ENCODE measurements at regions not wholly inside any gene's neighbourhood (a gene's known extent, or its start where the extent isn't known, plus 50 kb on each side); places are given as distances from the start of the nearest gene placed in this dataset.

GRCh38 chr16:73873643-73874042 lies 423.0 kb upstream of the PSMD7 start:
- Histone ChIP-seq H3K9me3 (ENCODE audit: control insufficient read depth, insufficient read depth, low read length) (no peaks in the 10 kb centered on the region), H2BK20ac (ENCODE audit: low read depth, low read length) (no peak overlapping the region), H3K36me3 (ENCODE audit: control insufficient read depth, insufficient read depth, low read length) (no peaks in the 10 kb centered on the region), H4K20me1 (ENCODE audit: insufficient read depth, low read length) (no peaks in the 10 kb centered on the region), H3K4me2 (ENCODE audit: low read depth, low read length) (no peak overlapping the region), H2AFZ (replicated peaks; ENCODE audit: low read length, poor library complexity) (no peak overlapping the region), H3K4ac (ENCODE audit: low read depth, low read length) (no peak overlapping the region), H4K91ac (ENCODE audit: insufficient read depth, low read depth, low read length) (no peak overlapping the region), H3K9me1 (ENCODE audit: insufficient read depth, low read length) (no peaks in the 10 kb centered on the region), H3K79me1 (ENCODE audit: low read depth in 1 of 2, low read length in 2 of 2) (no peaks in the 10 kb centered on the region), H3K27me3 (ENCODE audit: control insufficient read depth, insufficient read depth, low read length) (no peaks in the 10 kb centered on the region), H3K23ac (ENCODE audit: low read depth, low read length) (no peak overlapping the region), H2BK5ac (ENCODE audit: low read depth, low read length, poor library complexity, severe bottlenecking) (no peak overlapping the region), H2AK9ac (replicated peaks; ENCODE audit: low read depth, low read length, poor library complexity) (no peak overlapping the region), H4K5ac (ENCODE audit: low read depth, low read length) (no peak overlapping the region), H2AK5ac (ENCODE audit: low read depth, low read length) (no peak overlapping the region), H3K4me3 (ENCODE audit: insufficient read depth, low read depth, low read length) (no peak overlapping the region), H2BK120ac (ENCODE audit: low read depth, low read length) (no peak overlapping the region), H3K4me1 (ENCODE audit: control insufficient read depth, insufficient read depth, low read length) (no peaks in the 10 kb centered on the region), H3K18ac (ENCODE audit: low read depth, low read length) (no peak overlapping the region), H3K27ac (ENCODE audit: insufficient read depth, low read length) (no peak overlapping the region), H3K56ac (ENCODE audit: extremely low read depth, insufficient read depth, low read length) (no peak overlapping the region), H4K8ac (ENCODE audit: low read depth in 2 of 2, low read length in 2 of 2) (no peak overlapping the region), H3K9ac (ENCODE audit: low read depth, low read length) (no peak overlapping the region), H2BK15ac (ENCODE audit: low read depth, low read length) (no peak overlapping the region), H3K14ac (replicated peaks; ENCODE audit: low read depth, low read length) (no peak overlapping the region)
- no TSS peak for BruUV-seq (replicated peaks)
- DNase-seq (no peak), ATAC-seq (ENCODE audit: low read depth) (no peak)
- ChIA-PET CTCF (interaction anchor here (0.7 kb wide), 1 partner anchor 9 kb away, joined by 3 read pairs; no protein-coding TSS in a partner anchor), POLR2A (ENCODE audit: unreplicated experiment) (no interaction called here)
- dilution Hi-C loops (cut with HindIII; ENCODE audit: low sequenced_read_pairs, unreplicated experiment) = no loop called here
- no CpG with 5 or more reads among the region's 2 CpGs for WGBS, 2 experiments (ENCODE audit: extremely low coverage in 2 of 2, insufficient read length in 1 of 2)
- in situ Hi-C loops (cut with MboI; ENCODE audit: low sequenced_read_pairs) = no loop called here
- intact Hi-C loops (cut with micrococcal nuclease) = loop anchor here (10.0 kb wide), 2 partner anchors 1039 to 1189 kb away; no protein-coding TSS in a partner anchor
- TF ChIP-seq MXI1 (IDR thresholded peaks at IDR 0.05; ENCODE audit: borderline replicate concordance, low read depth, low read length) = no peak
- TF ChIP-seq BHLHE40 (IDR thresholded peaks at IDR 0.05; ENCODE audit: low read depth, low read length) = no peak
- no peak for TF ChIP-seq RAD21 (IDR thresholded peaks at IDR 0.05; ENCODE audit: low read length)
- TF ChIP-seq, protein P1, sequence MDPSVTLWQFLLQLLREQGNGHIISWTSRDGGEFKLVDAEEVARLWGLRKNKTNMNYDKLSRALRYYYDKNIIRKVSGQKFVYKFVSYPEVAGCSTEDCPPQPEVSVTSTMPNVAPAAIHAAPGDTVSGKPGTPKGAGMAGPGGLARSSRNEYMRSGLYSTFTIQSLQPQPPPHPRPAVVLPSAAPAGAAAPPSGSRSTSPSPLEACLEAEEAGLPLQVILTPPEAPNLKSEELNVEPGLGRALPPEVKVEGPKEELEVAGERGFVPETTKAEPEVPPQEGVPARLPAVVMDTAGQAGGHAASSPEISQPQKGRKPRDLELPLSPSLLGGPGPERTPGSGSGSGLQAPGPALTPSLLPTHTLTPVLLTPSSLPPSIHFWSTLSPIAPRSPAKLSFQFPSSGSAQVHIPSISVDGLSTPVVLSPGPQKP (IDR thresholded peaks at IDR 0.05; ENCODE audit: borderline replicate concordance, low read depth, low read length) = no peak
- no peak for TF ChIP-seq USF2 (IDR thresholded peaks at IDR 0.05; ENCODE audit: low read depth, low read length)
- TF ChIP-seq CHD1 (IDR thresholded peaks at IDR 0.05; ENCODE audit: low read depth, low read length) = no peak
- no peak for TF ChIP-seq MAZ (IDR thresholded peaks at IDR 0.05; ENCODE audit: borderline replicate concordance, low read depth, low read length)
- no peak for TF ChIP-seq MAFK (IDR thresholded peaks at IDR 0.05; ENCODE audit: low read depth, low read length)
- no peak for TF ChIP-seq SMC3 (IDR thresholded peaks at IDR 0.05; ENCODE audit: low read depth, low read length)
- TF ChIP-seq NFE2L2 (IDR thresholded peaks at IDR 0.05; ENCODE audit: low read depth, low read length) = no peak
- no peak for TF ChIP-seq FOS (IDR thresholded peaks at IDR 0.05; ENCODE audit: low read depth, low read length)
- TF ChIP-seq POLR2A (IDR thresholded peaks at IDR 0.05; ENCODE audit: low read depth, low read length) = no peak
- TF ChIP-seq RFX5 (IDR thresholded peaks at IDR 0.05; ENCODE audit: low read depth, low read length) = no peak
